ENCODE measurements at regions not wholly inside any gene's neighbourhood (a gene's known extent, or its start where the extent isn't known, plus 50 kb on each side); places are given as distances from the start of the nearest gene placed in this dataset.

GRCh38 chr5:9686216-9686615 is 56.1 kb upstream of the TAS2R1 start (continued):
- no peak for TF ChIP-seq ZNF274 (IDR thresholded peaks at IDR 0.05; ENCODE audit: borderline replicate concordance, extremely low read depth, low read length)
- no peak for TF ChIP-seq RNF2 (IDR thresholded peaks at IDR 0.05; ENCODE audit: borderline replicate concordance, low read depth, low read length, missing control alignments, poor library complexity, severe bottlenecking)
